ENCODE measurements at regions not wholly inside any gene's neighbourhood (a gene's known extent, or its start where the extent isn't known, plus 50 kb on each side); places are given as distances from the start of the nearest gene placed in this dataset.

- TF ChIP-seq ZNF462 (CRISPR knock-in tag; IDR thresholded peaks at IDR 0.05) = no peak
- no peak for TF ChIP-seq ETS1 (IDR thresholded peaks at IDR 0.05)
- TF ChIP-seq NANOG (IDR thresholded peaks at IDR 0.05; ENCODE audit: borderline replicate concordance) = no peak
- no peak for TF ChIP-seq JUNB (IDR thresholded peaks at IDR 0.05; ENCODE audit: unreplicated experiment)
- TF ChIP-seq EZH2phosphoT487 (IDR thresholded peaks at IDR 0.05; ENCODE audit: unreplicated experiment) = no peak
- TF ChIP-seq EZH2 (IDR thresholded peaks at IDR 0.05; ENCODE audit: low read depth, unreplicated experiment) = no peak
- no peak for TF ChIP-seq CREB1 (CRISPR knock-in tag; IDR thresholded peaks at IDR 0.05; ENCODE audit: low read depth)
- TF ChIP-seq STAT1 (IDR thresholded peaks at IDR 0.05; ENCODE audit: unreplicated experiment) = no peak
- TF ChIP-seq POLR2AphosphoS5 (IDR thresholded peaks at IDR 0.05; ENCODE audit: low read depth) = no peak
Observed at GRCh38 chr6:105779110-105779509, 307.0 kb upstream of the PRDM1 start (continued).

- DNase-seq (ENCODE audit: low spot score) = no peak
- no peaks in the 10 kb centered on the region for H3K36me3 ChIP-seq (ENCODE audit: insufficient read depth)
- 0 out of 2 replicates have a peak, but pooled peaks cover 7% of the 10 kb centered on the region for H3K9me2 ChIP-seq (ENCODE audit: insufficient read depth)
- TF ChIP-seq STAT1 (IDR thresholded peaks at IDR 0.05; ENCODE audit: unreplicated experiment) (no peak), EZH2 (IDR thresholded peaks at IDR 0.05; ENCODE audit: low read depth, unreplicated experiment) (no peak), JUNB (IDR thresholded peaks at IDR 0.05; ENCODE audit: unreplicated experiment) (no peak), REST (IDR thresholded peaks at IDR 0.05; ENCODE audit: unreplicated experiment) (no peak), NANOG (IDR thresholded peaks at IDR 0.05; ENCODE audit: borderline replicate concordance) (no peak), CTCF (conservative IDR thresholded peaks at IDR 0.05; ENCODE audit: low read depth in 2 of 2) (no peak), CREB1 (CRISPR knock-in tag; IDR thresholded peaks at IDR 0.05; ENCODE audit: low read depth) (no peak), POLR2AphosphoS5 (IDR thresholded peaks at IDR 0.05; ENCODE audit: low read depth) (no peak), ZNF331 (CRISPR knock-in tag; IDR thresholded peaks at IDR 0.05; ENCODE audit: low read depth) (no peak), EZH2phosphoT487 (IDR thresholded peaks at IDR 0.05; ENCODE audit: unreplicated experiment) (no peak)
Observed at GRCh38 chr6:105775095-105775494, 311.0 kb upstream of the PRDM1 start.

More at GRCh38 chr6:105775095-105775494, 311.0 kb upstream of the PRDM1 start:
- no peak for ATAC-seq
- no peak overlapping the region for H3K4me3 ChIP-seq
- no peaks in the 10 kb centered on the region for H3K4me1 Mint-ChIP-seq
- peaks cover 11% of the 10 kb centered on the region; the same call in 1 of the 3 replicates for H3K36me3 Mint-ChIP-seq (ENCODE audit: low read depth)
- no peaks in the 10 kb centered on the region for H3F3A ChIP-seq (replicated peaks; ENCODE audit: low read depth)
- H4K20me1 ChIP-seq (replicated peaks; ENCODE audit: insufficient read depth) = no peaks in the 10 kb centered on the region
- no peak overlapping the region for H3K27ac Mint-ChIP-seq
- H3K79me2 ChIP-seq (replicated peaks; ENCODE audit: insufficient read depth) = no peaks in the 10 kb centered on the region
- no peak overlapping the region for H3K4me2 ChIP-seq
- no peaks in the 10 kb centered on the region for H3K27me3 ChIP-seq (ENCODE audit: insufficient read depth)
- H3K27ac ChIP-seq (ENCODE audit: low read depth) = no peak overlapping the region
- no peak overlapping the region for H2AFZ ChIP-seq
- H3K27me3 Mint-ChIP-seq (ENCODE audit: insufficient read depth, low read depth, poor library complexity) = no peaks in the 10 kb centered on the region
- H3K4me1 ChIP-seq (ENCODE audit: insufficient read depth) = no peaks in the 10 kb centered on the region
- peaks cover 16% of the 10 kb centered on the region for H3K9me3 Mint-ChIP-seq
- no peak overlapping the region for H3K4me3 Mint-ChIP-seq
